ENCODE measurements at regions not wholly inside any gene's neighbourhood (a gene's known extent, or its start where the extent isn't known, plus 50 kb on each side); places are given as distances from the start of the nearest gene placed in this dataset.
A peak's percentile ranks its signal among the peaks of the same experiment; 100 is the strongest.
"Not testable (repeated sequence)": the region's sequence is repeated elsewhere in the genome, so short reads cannot be mapped to it uniquely, and the experiment has no call there.

GRCh38 chr6:79806661-79807060 lies 140.7 kb downstream of the ELOVL4 start:
- DNase-seq, result not testable (repeated sequence)

GRCh38 chr6:79804732-79805131 lies 142.6 kb downstream of the ELOVL4 start:
- no peak for DNase-seq

DNA sequence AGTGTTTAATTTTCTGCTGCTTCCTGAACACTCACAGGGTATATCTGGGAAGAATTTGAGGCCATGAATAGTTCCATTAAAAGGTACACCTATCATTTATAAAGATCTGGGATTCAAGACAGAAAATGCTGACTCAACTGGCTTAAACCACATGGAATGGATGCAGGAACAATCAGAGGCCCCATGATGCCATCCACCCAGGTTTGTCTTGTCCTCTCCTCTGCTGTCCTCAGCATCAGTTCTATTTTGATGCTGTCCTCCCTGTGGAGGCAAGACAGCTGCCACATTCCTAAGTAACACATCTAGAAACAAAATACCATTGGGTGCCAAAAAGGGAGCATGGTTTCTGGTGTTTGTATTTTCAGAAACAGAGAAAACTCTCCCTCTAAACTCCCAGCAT lies 143.4 kb downstream of the ELOVL4 start:
- no peak for DNase-seq

DNA sequence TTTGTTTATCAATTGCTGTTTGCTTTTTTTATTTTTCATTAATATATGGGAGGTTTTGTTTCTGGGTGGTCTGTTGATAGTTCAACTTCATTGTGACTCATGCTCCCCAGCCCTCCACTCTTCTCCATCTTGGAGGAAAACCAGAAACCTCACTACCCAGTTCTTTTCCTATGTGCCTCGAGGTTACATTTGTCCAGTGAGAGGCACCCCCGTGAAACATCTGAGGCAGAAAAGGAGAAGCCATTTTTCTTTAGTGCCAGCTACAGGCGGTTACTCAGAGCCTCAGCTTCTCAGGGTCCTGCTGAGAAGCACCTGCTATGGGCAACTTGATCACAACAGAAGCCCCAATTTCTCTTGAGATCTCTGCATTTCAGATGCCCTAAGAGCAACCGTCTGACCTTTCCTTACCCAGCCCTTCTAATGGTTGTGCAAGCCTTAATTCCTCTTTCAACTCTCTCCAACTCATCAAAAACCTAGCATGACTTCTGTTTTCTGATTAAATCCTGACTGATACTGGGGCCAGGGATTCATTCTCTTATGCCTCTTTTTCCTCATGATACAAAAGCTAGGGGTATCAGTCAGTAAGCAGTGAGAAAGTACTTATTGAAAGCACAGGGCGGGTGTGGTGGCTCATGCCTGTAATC lies 144.6 kb downstream of the ELOVL4 start:
- DNase-seq, result no peak

- DNase-seq, result no peak
These were observed 146.0 kb downstream of the ELOVL4 start for GRCh38 chr6:79801362-79801761.

DNA sequence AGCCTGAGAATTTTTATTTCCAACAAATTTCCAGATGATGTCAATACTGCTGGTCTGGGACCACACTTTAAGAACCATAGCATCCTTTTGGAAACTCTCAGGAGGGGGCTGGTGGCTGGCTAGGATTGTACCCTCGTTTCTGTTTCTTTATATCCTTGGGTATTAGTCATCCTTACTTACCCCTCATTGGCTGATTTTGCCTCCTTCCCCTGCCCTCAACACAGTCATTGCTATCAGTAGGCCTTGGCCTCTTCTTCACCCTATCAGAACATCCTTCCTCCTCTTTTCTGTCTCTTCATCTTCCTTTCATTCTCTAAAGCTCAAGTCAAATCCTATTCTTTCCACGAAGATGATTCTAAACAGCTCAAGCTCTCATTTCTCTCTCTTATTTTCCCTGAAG lies 148.5 kb downstream of the ELOVL4 start:
- DNase-seq, result no peak

- no peak for DNase-seq
These were observed 149.4 kb downstream of the ELOVL4 start for GRCh38 chr6:79797912-79798311.

DNA sequence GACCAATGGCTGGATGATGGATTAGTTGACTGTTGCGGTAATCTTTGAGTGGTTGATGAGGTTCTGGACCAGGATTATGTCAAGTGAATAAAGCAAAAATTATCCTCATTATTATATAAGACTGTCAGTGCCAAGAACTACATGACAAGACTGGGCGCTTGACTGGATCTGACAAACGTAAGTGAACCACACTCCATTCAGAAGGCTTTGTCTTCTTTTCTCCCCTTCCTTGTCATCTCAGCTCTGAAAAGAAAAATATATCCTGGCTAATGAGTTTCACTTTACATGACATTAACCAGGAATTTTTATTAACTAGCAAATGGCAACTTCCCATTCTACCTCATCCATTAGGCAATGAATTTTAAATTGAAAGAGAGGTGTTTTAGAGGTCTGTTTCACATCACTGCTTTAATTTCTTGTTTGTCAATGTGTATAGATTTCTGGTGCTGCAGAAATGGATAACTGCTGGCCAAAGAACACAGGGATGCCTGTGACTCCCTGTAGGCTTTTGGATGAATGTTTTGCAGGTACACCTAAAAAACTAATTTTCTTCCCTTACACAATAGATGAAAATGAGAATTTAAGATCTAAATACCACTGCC lies 150.1 kb downstream of the ELOVL4 start:
- DNase-seq, result no peak

GRCh38 chr6:79796197-79796596 lies 151.2 kb downstream of the ELOVL4 start:
- no peak for DNase-seq

- DNase-seq, result no peak
These were observed 157.5 kb downstream of the ELOVL4 start for GRCh38 chr6:79789896-79790295.

DNA sequence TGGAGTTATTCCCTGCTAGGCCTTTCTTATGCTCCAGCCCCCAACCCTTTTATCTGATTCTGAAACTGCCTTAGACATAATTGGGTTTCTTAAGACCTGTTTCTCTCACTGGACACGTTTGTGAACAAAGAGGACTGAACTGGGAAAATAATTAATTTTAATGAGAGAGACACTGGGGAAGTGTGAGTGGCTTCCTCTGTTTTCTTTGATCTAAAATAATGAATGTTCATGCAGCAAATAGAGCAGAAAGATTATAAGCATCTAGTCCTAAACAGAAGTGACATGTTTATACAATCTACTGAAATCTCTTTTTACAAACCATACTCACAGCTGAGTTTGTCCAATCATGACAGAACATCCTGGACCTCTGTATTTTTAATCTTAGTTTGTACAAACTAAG lies 157.6 kb downstream of the SH3BGRL2 start:
- no peak for DNase-seq

- no peak for DNase-seq
These were observed 156.5 kb downstream of the SH3BGRL2 start for GRCh38 chr6:79787626-79788025.

- DNase-seq, result no peak
These were observed 153.2 kb downstream of the SH3BGRL2 start for GRCh38 chr6:79784395-79784753.

DNA sequence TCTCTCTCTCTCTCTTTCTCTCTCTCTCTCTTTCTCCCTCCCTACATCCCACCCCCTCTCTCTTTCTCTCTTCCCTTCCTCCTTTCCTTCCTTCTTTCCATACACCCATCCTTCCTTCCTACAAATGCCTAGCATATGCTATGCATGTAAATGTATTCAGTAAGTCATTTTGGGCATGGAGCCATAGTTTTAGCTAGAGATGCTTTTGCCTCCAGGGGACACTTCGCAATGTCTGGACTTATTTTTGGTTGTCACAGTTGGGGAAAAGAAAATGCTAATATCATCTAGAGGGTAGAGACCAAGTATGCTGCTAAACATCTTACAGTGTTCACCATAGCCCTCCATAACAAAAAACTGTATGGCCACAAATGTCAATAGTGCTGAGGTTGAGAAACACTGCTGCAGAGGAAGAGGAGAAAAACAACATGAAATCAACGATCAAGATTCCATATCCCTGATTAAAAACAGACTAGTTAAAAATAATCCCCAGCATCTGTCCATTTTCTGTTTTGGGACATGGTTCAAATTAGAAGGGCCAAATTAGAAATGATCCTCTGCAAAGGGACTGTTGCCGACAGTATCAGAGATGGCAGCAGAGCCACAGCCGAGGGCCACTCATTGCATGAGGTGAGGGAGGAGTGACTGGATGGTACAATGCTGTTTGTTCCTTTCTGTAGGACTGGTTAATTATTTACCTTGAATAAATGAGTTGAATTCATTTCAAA lies 152.7 kb downstream of the SH3BGRL2 start:
- DNase-seq, result no peak

DNA sequence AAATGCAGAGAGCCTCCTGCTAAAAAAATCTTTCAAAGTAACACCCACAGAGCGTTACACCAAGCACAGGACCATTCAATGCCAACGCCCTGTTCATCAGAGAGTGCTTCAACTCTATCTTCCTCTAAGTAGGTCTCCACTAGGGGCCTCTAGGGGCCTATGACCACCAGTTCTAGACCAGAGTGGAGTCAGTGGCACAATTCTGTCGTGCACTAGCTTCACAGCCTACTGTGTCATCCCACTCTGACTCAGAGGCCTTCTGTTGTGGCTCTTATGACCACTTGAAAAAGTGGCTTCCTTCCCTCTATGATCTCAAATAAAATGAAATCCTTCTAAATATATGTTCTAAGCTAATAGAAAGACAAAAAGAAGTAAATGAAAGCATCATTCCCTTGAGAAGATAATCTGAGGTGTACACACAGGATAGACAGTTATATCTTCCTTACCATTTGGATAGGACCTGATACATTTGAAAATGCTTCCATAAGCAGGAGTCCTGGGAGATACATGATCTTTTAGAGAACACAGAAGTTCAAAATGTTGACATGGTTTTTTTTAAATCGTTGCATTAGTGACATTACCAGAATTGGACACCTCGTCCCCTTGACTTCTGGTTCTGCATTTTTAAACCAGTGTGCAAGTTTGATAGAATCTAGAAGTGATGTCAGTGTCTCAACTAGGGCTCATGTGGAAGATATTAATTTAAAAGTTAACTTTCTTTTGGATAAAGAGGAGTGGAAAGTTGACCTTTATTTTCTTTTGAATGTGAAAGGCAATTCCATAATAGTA lies 151.9 kb downstream of the SH3BGRL2 start:
- DNase-seq, result no peak

GRCh38 chr6:79781916-79782315 lies 150.8 kb downstream of the SH3BGRL2 start:
- no peak for DNase-seq

DNA sequence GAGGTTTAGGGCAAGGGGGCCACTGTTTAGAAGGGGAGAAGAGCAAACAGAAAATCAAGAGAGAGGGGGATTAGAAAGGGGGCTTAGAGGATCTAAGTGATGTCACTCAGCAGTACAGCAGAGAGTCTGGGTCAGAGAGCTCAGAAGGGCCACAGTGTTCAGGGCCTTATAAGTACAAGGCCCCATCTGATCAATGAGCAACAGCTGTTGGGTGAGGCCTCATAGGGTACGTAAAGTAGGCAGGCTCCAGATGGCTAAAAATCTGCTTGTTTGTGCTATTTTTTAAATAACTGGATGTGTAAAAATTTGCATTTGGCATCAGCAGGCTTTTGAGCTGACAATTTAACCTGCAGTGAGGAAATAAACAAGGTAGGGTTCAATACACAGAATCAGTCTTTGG lies 149.8 kb downstream of the SH3BGRL2 start:
- DNase-seq, result no peak

- peak in 1 of 6 experiments; percentile 7 for DNase-seq
These were observed 147.7 kb downstream of the SH3BGRL2 start for GRCh38 chr6:79778816-79779215.

DNA sequence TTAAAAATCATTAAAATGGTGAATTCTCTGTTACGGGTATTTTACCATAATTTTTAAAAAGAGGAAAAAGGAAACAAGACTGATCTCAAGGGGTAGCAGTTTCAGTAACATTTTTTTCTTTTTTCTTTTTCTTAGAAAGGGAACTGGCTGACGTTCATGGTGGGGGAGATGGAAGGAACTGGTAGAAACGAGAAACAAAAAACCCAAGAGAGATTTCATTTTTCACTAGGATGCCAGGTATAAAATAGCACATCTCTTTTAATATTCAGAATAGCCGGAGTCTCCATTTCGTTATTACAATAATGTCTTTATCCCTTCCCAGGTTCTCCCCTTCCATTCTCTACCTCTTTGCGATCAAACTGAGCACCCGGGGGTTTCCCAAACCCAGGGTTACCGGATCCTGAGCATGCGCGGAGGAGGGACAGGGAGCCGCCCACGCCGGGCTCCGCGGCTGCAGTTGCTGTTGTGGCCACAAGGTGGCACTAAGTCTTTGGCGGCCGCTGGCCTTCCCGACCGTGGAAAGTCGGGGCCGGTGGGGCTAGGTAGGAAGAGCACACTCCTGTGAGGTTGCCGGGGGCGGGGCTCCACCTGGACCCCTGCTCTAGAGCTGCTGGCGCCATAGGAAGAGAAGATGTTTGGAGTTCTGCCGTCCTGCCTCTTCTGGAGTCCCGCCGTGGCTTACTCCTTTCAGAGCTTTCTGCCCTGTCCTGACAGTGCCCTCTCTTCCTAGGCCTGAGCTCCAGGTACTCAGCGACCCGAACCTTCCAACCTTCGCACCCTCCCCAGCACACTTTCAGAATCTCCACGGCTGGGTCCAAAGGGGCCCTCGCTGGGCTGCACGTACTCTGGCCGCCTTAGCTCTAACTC lies 146.8 kb downstream of the SH3BGRL2 start:
- peak; percentile 59 to 81 (median 78) for DNase-seq

DNA sequence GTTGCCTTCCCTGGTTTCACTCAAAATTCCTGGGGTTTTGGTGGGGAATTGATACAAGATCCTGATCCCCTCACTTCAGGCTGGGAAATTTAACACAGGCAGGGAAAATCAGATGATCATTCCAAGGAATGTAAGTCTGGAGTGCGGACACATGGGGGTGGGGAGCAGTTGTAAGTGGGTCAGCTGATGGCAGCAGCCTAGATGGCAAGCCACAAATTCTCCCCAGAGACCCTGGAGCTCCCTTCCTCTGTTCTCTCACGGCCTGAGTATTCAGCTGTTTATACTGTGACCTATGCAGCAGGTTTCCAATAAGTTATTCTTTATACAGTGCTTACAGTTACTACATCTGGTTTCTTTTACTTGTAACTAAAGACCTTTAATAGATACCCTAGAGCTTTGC lies 144.9 kb downstream of the SH3BGRL2 start:
- no peak for DNase-seq

- DNase-seq, result no peak
These were observed 144.1 kb downstream of the SH3BGRL2 start for GRCh38 chr6:79775222-79775621.

GRCh38 chr6:79764747-79765146 lies 133.6 kb downstream of the SH3BGRL2 start:
- DNase-seq, result no peak

DNA sequence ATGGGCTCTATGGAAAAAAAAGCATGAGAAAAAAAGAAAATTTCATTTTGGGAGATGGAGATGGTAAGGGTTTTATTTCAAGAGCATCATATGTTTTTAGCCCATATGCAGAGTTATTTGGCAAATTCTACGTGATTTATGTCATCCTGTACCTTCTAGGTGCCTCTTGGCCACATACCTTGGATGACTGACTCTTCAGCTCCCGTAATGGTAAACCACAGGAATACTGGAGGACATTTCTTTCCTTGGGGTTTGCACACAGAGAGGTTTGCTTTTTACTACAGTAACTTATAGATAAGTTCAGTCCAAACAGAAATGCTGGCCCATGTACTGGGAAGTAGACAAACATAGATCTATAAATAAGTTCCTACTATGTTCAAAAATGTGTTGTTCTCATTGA lies 132.2 kb downstream of the SH3BGRL2 start:
- no peak for DNase-seq
